Smooth muscle cell (in vitro differentiated cells): ENCODE measurements at regions not wholly inside any gene's neighbourhood (a gene's known extent, or its start where the extent isn't known, plus 50 kb on each side); places are given as distances from the start of the nearest gene placed in this dataset.
A peak's percentile ranks its signal among the peaks of the same experiment; 100 is the strongest.

Experiments used
- DNase-seq: peaks from one replicate; lab custom pipeline; 2025; ENCODE audit not compliant: unreplicated experiment; lab: John Stamatoyannopoulos, UW
- H2AFZ ChIP-seq: fragments of 200-600 bp; sonication (generic); 2 replicates; pipeline ENCODE4 v1.6.0; 2016; ENCODE audit warnings: antibody characterized with exemption, low read depth, mild to moderate bottlenecking
- H3F3A ChIP-seq: fragments of 200-600 bp; sonication (generic); 2 replicates; pipeline ENCODE4 v1.6.0; 2017; ENCODE audit warnings: antibody characterized with exemption, low read depth
- H3K27ac ChIP-seq: fragments of 200-600 bp; sonication (generic); 2 replicates; pipeline ENCODE4 v1.5.1; 2016; ENCODE audit warnings: low read depth, mild to moderate bottlenecking
- H3K27me3 ChIP-seq: fragments of 200-600 bp; sonication (generic); 2 replicates; pipeline ENCODE4 v1.6.1; 2016; ENCODE audit warnings: low read depth, mild to moderate bottlenecking
- H3K36me3 ChIP-seq: fragments of 200-600 bp; sonication (generic); 2 replicates; pipeline ENCODE4 v1.5.1; 2016; ENCODE audit warnings: low read depth
- H3K4me1 ChIP-seq: fragments of 200-600 bp; sonication (generic); 2 replicates; pipeline ENCODE4 v1.5.1; 2016; ENCODE audit warnings: low read depth
- H3K4me2 ChIP-seq: fragments of 200-600 bp; sonication (generic); 2 replicates; pipeline ENCODE4 v1.6.0; 2016; ENCODE audit warnings: mild to moderate bottlenecking
- H3K4me3 ChIP-seq: fragments of 200-600 bp; sonication (generic); 2 replicates; pipeline ENCODE4 v1.5.1; 2016; ENCODE audit warnings: mild to moderate bottlenecking
- H3K79me2 ChIP-seq: fragments of 200-600 bp; sonication (generic); 2 replicates; pipeline ENCODE4 v1.6.0; 2016; ENCODE audit warnings: low read depth, mild to moderate bottlenecking
- H3K9ac ChIP-seq: fragments of 200-600 bp; sonication (generic); 2 replicates; pipeline ENCODE4 v1.6.0; 2016; ENCODE audit warnings: low read depth
- H3K9me3 ChIP-seq: fragments of 200-600 bp; sonication (generic); replicated peaks from 2 replicates; pipeline ENCODE4 v1.5.1; 2016; ENCODE audit warnings: low read depth
- H4K20me1 ChIP-seq: fragments of 200-600 bp; sonication (generic); 2 replicates; pipeline ENCODE4 v1.6.0; 2016; ENCODE audit warnings: low read depth
- WGBS: methylation state at CpG from one replicate; pipeline ENCODE4 v1.1.7; 2016; ENCODE audit warnings: low lambda C conversion rate; 5-methylcytosine and 5-hydroxymethylcytosine counted together
- TF ChIP-seq, protein P1 (sequence below): fragments of 200-600 bp; sonication (generic); IDR thresholded peaks from 2 replicates; pipeline ENCODE4 v1.5.1; 2017; ENCODE audit warnings: borderline replicate concordance, mild to moderate bottlenecking, antibody characterized with exemption; ENCODE audit not compliant: insufficient read depth, poor library complexity, severe bottlenecking

DNA sequence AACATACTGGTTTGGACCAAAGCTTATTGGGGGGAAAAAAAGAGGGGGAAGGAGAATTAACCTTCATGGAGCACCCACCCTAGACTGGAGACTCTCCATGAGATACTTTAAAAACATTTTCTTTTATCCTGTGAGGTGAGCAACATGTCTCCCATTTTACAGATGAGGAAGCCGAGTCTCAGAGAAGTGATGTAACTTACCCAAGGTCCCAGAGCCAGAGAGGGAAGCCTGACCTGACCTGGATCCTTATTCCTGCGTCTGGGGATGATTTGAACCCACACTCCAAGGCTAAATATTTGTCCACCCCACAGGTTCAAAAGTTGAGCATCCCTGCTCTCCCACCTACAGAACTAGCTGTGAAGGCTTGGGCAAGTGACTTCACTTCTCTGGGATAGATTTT lies 137.9 kb upstream of the JUN start:
- H3K27me3 ChIP-seq = no peaks in the 10 kb centered on the region
- no peak for DNase-seq
- no peaks in the 10 kb centered on the region for H3K4me1 ChIP-seq
- TF ChIP-seq, protein P1, sequence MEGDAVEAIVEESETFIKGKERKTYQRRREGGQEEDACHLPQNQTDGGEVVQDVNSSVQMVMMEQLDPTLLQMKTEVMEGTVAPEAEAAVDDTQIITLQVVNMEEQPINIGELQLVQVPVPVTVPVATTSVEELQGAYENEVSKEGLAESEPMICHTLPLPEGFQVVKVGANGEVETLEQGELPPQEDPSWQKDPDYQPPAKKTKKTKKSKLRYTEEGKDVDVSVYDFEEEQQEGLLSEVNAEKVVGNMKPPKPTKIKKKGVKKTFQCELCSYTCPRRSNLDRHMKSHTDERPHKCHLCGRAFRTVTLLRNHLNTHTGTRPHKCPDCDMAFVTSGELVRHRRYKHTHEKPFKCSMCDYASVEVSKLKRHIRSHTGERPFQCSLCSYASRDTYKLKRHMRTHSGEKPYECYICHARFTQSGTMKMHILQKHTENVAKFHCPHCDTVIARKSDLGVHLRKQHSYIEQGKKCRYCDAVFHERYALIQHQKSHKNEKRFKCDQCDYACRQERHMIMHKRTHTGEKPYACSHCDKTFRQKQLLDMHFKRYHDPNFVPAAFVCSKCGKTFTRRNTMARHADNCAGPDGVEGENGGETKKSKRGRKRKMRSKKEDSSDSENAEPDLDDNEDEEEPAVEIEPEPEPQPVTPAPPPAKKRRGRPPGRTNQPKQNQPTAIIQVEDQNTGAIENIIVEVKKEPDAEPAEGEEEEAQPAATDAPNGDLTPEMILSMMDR = no peak
- WGBS = 94% methylated on average over 2 of the region's 2 CpGs
- H3K27ac ChIP-seq = peak overlapping the region; percentile 17
- H3K79me2 ChIP-seq = no peaks in the 10 kb centered on the region
- H3K9ac ChIP-seq = no peak overlapping the region
- no peak overlapping the region for H3K4me2 ChIP-seq
- H3F3A ChIP-seq = no peaks in the 10 kb centered on the region
- H3K9me3 ChIP-seq = no peaks in the 10 kb centered on the region
- H2AFZ ChIP-seq = no peak overlapping the region
- no peaks in the 10 kb centered on the region for H4K20me1 ChIP-seq
- H3K4me3 ChIP-seq = no peak overlapping the region
- no peaks in the 10 kb centered on the region for H3K36me3 ChIP-seq

DNA sequence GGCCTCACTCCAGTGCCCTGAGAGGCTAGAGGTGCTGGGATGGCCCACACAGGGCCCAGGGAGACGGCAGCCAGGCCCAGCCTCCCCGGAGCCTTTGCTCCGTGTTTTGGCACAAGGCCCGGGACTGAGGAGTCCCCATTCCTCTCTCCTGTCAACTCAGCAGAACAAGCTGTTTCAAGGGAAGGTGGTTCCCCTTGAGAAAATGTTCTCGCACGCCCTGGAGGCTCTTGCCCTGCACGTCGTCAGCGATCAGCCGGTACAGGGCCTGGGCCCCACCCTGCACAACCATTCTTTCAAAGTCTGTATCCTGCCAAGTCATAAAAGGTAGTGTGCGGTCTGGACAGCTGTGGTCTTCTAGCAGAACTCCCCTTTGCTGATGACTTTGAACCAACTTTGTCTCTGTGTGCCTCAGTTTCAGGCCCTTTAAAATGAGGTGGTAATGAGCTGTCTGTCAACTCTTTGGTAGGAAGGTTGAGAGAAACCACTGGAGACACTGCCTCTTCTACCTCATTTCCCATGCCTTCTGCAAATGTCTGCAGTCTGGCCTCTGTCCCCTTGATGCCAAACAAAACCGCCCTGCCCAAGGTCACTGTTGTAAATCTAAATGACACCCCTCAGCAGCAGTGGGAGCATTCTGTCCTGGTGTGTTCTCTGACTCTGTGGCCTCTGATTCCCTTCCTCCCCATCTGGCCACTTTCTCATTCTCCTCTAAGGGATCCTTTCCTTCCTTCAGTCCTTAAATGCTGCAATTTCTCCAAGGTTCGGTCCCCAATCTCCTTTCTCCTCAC lies 138.6 kb upstream of the JUN start:
- no peak for DNase-seq
- no peak overlapping the region for H2AFZ ChIP-seq
- no peak overlapping the region for H3K4me3 ChIP-seq
- no peaks in the 10 kb centered on the region for H3K79me2 ChIP-seq
- H3K4me1 ChIP-seq = no peaks in the 10 kb centered on the region
- no peak overlapping the region for H3K4me2 ChIP-seq
- no peaks in the 10 kb centered on the region for H4K20me1 ChIP-seq
- H3F3A ChIP-seq = no peaks in the 10 kb centered on the region
- no peaks in the 10 kb centered on the region for H3K36me3 ChIP-seq
- H3K9me3 ChIP-seq = no peaks in the 10 kb centered on the region
- H3K27ac ChIP-seq = peak overlapping the region; percentile 41
- H3K27me3 ChIP-seq = no peaks in the 10 kb centered on the region
- 54% methylated on average over 13 of the region's 13 CpGs for WGBS
- H3K9ac ChIP-seq = no peak overlapping the region
- TF ChIP-seq, protein P1 = no peak

DNA sequence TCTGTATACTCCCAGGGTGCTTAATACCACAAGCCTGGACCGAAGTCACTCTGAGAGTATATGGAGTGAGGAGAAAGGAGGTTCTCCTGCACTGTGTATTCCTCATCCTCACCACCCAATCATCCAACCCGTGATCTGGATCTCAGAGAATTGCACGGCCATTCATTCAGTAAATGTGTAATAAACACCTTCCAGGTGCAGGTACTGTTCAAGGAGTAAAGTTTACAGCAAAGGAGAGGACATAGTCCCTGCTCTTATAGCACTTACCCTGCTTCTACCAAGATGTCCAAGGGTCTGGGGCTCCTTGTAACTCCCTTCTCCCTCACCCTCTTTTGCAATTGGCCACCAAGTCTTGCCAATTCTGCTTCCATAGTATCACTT lies 139.2 kb upstream of the JUN start:
- H3K4me3 ChIP-seq = no peak overlapping the region
- H3K9ac ChIP-seq = no peak overlapping the region
- no peak overlapping the region for H3K27ac ChIP-seq
- H3K9me3 ChIP-seq = no peaks in the 10 kb centered on the region
- TF ChIP-seq, protein P1 = no peak
- no peak overlapping the region for H2AFZ ChIP-seq
- no peaks in the 10 kb centered on the region for H3K4me1 ChIP-seq
- no peak overlapping the region for H3K4me2 ChIP-seq
- H3K79me2 ChIP-seq = no peaks in the 10 kb centered on the region
- H3F3A ChIP-seq = no peaks in the 10 kb centered on the region
- H4K20me1 ChIP-seq = no peaks in the 10 kb centered on the region
- no peak for DNase-seq
- 95% methylated on average over 3 of the region's 3 CpGs for WGBS
- H3K27me3 ChIP-seq = no peaks in the 10 kb centered on the region
- no peaks in the 10 kb centered on the region for H3K36me3 ChIP-seq

DNA sequence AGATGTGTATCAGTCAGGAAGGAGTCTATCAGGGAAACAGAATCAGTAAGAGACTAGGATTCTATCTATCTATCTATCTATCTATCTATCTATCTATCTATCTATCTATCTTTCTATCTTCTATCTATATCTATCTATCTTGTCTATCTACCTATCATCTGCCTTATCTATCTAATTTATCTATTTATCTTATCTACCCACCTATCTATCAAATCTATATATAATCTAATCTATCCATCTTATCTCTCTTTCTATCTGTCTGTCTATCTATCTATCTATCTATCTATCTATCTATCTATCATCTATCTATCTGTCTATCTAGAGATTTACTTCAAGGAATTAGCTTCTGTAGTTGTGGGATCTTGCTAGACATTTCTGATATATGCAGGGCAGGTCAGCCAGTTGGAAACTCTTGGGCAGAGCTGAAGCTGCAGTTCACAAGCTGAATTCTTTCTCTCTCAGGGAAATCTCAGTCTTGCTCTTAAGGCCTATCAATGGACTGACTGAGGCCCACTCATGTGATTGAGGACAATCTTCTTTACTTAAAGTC lies 140.2 kb upstream of the JUN start:
- Histone ChIP-seq H3K79me2 (no peaks in the 10 kb centered on the region), H2AFZ (no peak overlapping the region), H3F3A (no peaks in the 10 kb centered on the region), H3K4me3 (no peak overlapping the region), H3K27ac (no peak overlapping the region), H3K9ac (no peak overlapping the region), H3K27me3 (no peaks in the 10 kb centered on the region), H4K20me1 (no peaks in the 10 kb centered on the region), H3K9me3 (no peaks in the 10 kb centered on the region), H3K4me1 (peaks cover 2% of the 10 kb centered on the region), H3K36me3 (no peaks in the 10 kb centered on the region), H3K4me2 (no peak overlapping the region)
- no peak for DNase-seq
- TF ChIP-seq, protein P1 = no peak
